Ovary (tissue), 7 donors: ENCODE measurements at regions not wholly inside any gene's neighbourhood (a gene's known extent, or its start where the extent isn't known, plus 50 kb on each side); places are given as distances from the start of the nearest gene placed in this dataset.

Experiments
- DNase-seq, 5 donors: peaks; one replicate each; pipeline ENCODE4 v3.0.0-alpha.2; 2019 to 2020
- H3K27ac ChIP-seq, 2 donors: fragments of 200-600 bp; one replicate each; pipeline versions ENCODE4 v1.5.1 to v1.8.0; 2019 to 2022
- H3K27me3 ChIP-seq: fragments of 200-600 bp; one replicate; pipeline ENCODE4 v1.8.0; 2022
- H3K36me3 ChIP-seq: fragments of 200-600 bp; sonication (generic); one replicate; pipeline ENCODE4 v1.5.1; 2019
- H3K4me1 ChIP-seq: one replicate; pipeline ENCODE4 v1.8.1; 2013; ENCODE audit warnings: mild to moderate bottlenecking, moderate library complexity; ENCODE audit not compliant: insufficient read depth
- H3K4me3 ChIP-seq: fragments of 200-600 bp; sonication (generic); one replicate; pipeline ENCODE4 v1.5.1; 2017
- H3K9me3 ChIP-seq, 2 donors: fragments of 200-600 bp in 1 of 2; sonication (generic) in 1 of 2; one replicate each; pipeline versions ENCODE4 v1.5.1 to v1.8.1; 2013 to 2019; ENCODE audit warnings: mild to moderate bottlenecking in 1 of 2, moderate library complexity in 1 of 2
- CTCF ChIP-seq, 3 donors: fragments of 450-650 bp in 2 of 3; fragments of 200-600 bp in 1 of 3; IDR thresholded peaks; one replicate each; pipeline versions ENCODE4 v1.5.1 to v1.8.0; 2016 to 2022; ENCODE audit warnings: antibody characterized with exemption in 3 of 3, mild to moderate bottlenecking in 1 of 3
- EP300 ChIP-seq: sonication (generic); formaldehyde crosslinking; IDR thresholded peaks from one replicate; pipeline ENCODE4 v1.6.1; 2017; ENCODE audit warnings: antibody characterized with exemption
- POLR2A ChIP-seq: fragments of 450-650 bp; IDR thresholded peaks from one replicate; pipeline ENCODE4 v1.6.1; 2017; ENCODE audit warnings: antibody characterized with exemption, mild to moderate bottlenecking, moderate library complexity
- whole genome bisulfite sequencing, 3 donors: extraction: QIAGEN DNeasy Blood & Tissue Kit in 1 of 3; methylation state at CpG; one replicate each; pipeline versions ENCODE4 v1.1.5 to v1.1.7; 2013 to 2017; 5-methylcytosine and 5-hydroxymethylcytosine counted together
- intact Hi-C, 4 donors: fragments of 100-400 bp; cut with DNase I; formaldehyde crosslinking; loops; one replicate each; pipeline versions ENCODE4 v1.11.0 to v1.15.1; 2022 to 2023
- donor health status: DM: no; HTN: no; CAD: no; lungs with moderate emphysema.
- donor health status: DM: no; HTN: no; CAD: no.
- donor health status: Bipolar disorder and iron deficiency.
- donor health status: DM: no; HTN: no; CAD: no.
- donor health status: DM: yes; HTN: yes; CAD: no.

GRCh38 chr4:181173046-181173445, 1070.2 kb upstream of the TENM3 start:
- Histone ChIP-seq H3K27me3 (no peaks in the 10 kb centered on the region), H3K9me3 (no peaks in the 10 kb centered on the region), H3K27ac (no peak overlapping the region), H3K4me3 (no peak overlapping the region), H3K4me1 (no peaks in the 10 kb centered on the region), H3K36me3 (no peaks in the 10 kb centered on the region)
- TF ChIP-seq POLR2A = no peak
- no peak for TF ChIP-seq CTCF (IDR thresholded peaks at IDR 0.05)
- TF ChIP-seq EP300 = no peak
- intact Hi-C loops = no loop called here
- 81 to 83% (median 83%) methylated on average over 5 of the region's 5 CpGs for WGBS, 3 donors
- no peak for DNase-seq

GRCh38 chr4:181176306-181176705, 1066.9 kb upstream of the TENM3 start:
- intact Hi-C loops = no loop called here
- WGBS, 3 donors = 84 to 88% (median 85%) methylated on average over 6 of the region's 6 CpGs
- Histone ChIP-seq H3K27me3 (no peaks in the 10 kb centered on the region), H3K4me3 (no peak overlapping the region), H3K27ac (no peak overlapping the region), H3K4me1 (no peaks in the 10 kb centered on the region), H3K9me3 (no peaks in the 10 kb centered on the region), H3K36me3 (no peaks in the 10 kb centered on the region)
- no peak for TF ChIP-seq CTCF (IDR thresholded peaks at IDR 0.05)
- TF ChIP-seq POLR2A = no peak
- no peak for TF ChIP-seq EP300
- no peak for DNase-seq

GRCh38 chr4:181181331-181181730, 1061.9 kb upstream of the TENM3 start:
- Histone ChIP-seq H3K27ac (no peak overlapping the region), H3K27me3 (no peaks in the 10 kb centered on the region), H3K9me3 (no peaks in the 10 kb centered on the region), H3K4me3 (no peak overlapping the region), H3K4me1 (no peaks in the 10 kb centered on the region), H3K36me3 (no peaks in the 10 kb centered on the region)
- no peak for DNase-seq
- TF ChIP-seq POLR2A (no peak), EP300 (no peak), CTCF (IDR thresholded peaks at IDR 0.05) (no peak)
- intact Hi-C loops = no loop called here
- 0 to 43% (median 30%) methylated on average over 1 of the region's 1 CpG for WGBS, 3 donors

- H3K4me1 ChIP-seq = no peaks in the 10 kb centered on the region
- no peak overlapping the region for H3K4me3 ChIP-seq
- no peak for TF ChIP-seq POLR2A
- TF ChIP-seq EP300 = no peak
- H3K36me3 ChIP-seq = no peaks in the 10 kb centered on the region
- H3K9me3 ChIP-seq = no peaks in the 10 kb centered on the region
- 71 to 73% (median 72%) methylated on average over 7 of the region's 7 CpGs for WGBS, 3 donors
- intact Hi-C loops = no loop called here
- DNase-seq = no peak
- H3K27ac ChIP-seq = no peak overlapping the region
- no peaks in the 10 kb centered on the region for H3K27me3 ChIP-seq
Observed at GRCh38 chr4:181189751-181190150, 1053.5 kb upstream of the TENM3 start.

GRCh38 chr4:181193131-181193930, 1049.9 kb upstream of the TENM3 start:
- Histone ChIP-seq H3K27ac (no peak overlapping the region), H3K36me3 (no peaks in the 10 kb centered on the region), H3K27me3 (no peaks in the 10 kb centered on the region), H3K4me1 (no peaks in the 10 kb centered on the region), H3K4me3 (no peak overlapping the region), H3K9me3 (no peaks in the 10 kb centered on the region)
- TF ChIP-seq EP300 (no peak), CTCF (IDR thresholded peaks at IDR 0.05) (no peak), POLR2A (no peak)
- 28 to 42% (median 30%) methylated on average over 6 of the region's 6 CpGs for WGBS, 3 donors
- DNase-seq = no peak
- intact Hi-C loops = no loop called here
